GM12864 (cell line): ENCODE measurements at regions not wholly inside any gene's neighbourhood (a gene's known extent, or its start where the extent isn't known, plus 50 kb on each side); places are given as distances from the start of the nearest gene placed in this dataset.

ENCODE experiments used
- DNase-seq: peaks from one replicate; pipeline ENCODE4 v3.0.0-alpha.2; 2011; ENCODE audit warnings: low read depth
- H3K4me3 ChIP-seq: 2 replicates; pipeline ENCODE4 v1.5.1; 2011; ENCODE audit warnings: mild to moderate bottlenecking, low read depth, low read length, control low read depth
- TF ChIP-seq, protein P1 (sequence below): IDR thresholded peaks from 2 replicates; pipeline ENCODE4 v1.5.1; 2011; ENCODE audit warnings: low read depth, mild to moderate bottlenecking, moderate library complexity, low read length, control low read depth, inconsistent platforms; ENCODE audit errors: missing control alignments

- no peak for DNase-seq
- TF ChIP-seq, protein P1, sequence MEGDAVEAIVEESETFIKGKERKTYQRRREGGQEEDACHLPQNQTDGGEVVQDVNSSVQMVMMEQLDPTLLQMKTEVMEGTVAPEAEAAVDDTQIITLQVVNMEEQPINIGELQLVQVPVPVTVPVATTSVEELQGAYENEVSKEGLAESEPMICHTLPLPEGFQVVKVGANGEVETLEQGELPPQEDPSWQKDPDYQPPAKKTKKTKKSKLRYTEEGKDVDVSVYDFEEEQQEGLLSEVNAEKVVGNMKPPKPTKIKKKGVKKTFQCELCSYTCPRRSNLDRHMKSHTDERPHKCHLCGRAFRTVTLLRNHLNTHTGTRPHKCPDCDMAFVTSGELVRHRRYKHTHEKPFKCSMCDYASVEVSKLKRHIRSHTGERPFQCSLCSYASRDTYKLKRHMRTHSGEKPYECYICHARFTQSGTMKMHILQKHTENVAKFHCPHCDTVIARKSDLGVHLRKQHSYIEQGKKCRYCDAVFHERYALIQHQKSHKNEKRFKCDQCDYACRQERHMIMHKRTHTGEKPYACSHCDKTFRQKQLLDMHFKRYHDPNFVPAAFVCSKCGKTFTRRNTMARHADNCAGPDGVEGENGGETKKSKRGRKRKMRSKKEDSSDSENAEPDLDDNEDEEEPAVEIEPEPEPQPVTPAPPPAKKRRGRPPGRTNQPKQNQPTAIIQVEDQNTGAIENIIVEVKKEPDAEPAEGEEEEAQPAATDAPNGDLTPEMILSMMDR: no peak
- no peak overlapping the region for H3K4me3 ChIP-seq
Measured at GRCh38 chr9:22286661-22287060, 160.0 kb upstream of the DMRTA1 start.

GRCh38 chr9:22288661-22289060 is 158.0 kb upstream of the DMRTA1 start:
- DNase-seq: no peak
- H3K4me3 ChIP-seq: no peak overlapping the region
- TF ChIP-seq, protein P1: no peak

GRCh38 chr9:22307013-22307711 is 139.5 kb upstream of the DMRTA1 start:
- H3K4me3 ChIP-seq: no peak overlapping the region
- DNase-seq: no peak
- TF ChIP-seq, protein P1: peak; percentile 19

- TF ChIP-seq, protein P1: no peak
- no peak overlapping the region for H3K4me3 ChIP-seq
- no peak for DNase-seq
Measured at GRCh38 chr9:22308177-22308576, 138.4 kb upstream of the DMRTA1 start.

- TF ChIP-seq, protein P1: no peak
- DNase-seq: no peak
- no peak overlapping the region for H3K4me3 ChIP-seq
Measured at GRCh38 chr9:22316645-22317044, 130.0 kb upstream of the DMRTA1 start.

DNA sequence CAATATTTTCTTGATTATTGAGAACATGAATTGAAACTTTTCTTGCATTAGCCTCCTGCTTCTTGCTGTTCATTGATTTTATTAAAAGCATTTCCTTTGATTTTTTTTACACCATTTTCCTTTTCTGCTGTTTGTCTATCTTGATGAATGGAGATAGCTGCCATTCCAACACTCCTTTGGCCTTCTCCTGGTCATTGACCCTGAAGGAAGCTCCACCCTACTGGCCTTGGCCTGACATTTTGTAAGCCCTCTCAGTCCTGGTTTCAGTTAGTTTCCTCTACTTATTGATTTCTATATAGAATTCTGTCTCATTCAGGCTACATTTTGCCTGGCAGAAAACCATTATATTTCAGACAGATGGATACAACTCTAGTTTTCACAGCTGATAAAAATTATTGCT is 115.1 kb upstream of the DMRTA1 start:
- TF ChIP-seq, protein P1: no peak
- no peak overlapping the region for H3K4me3 ChIP-seq

GRCh38 chr9:22332202-22332601 is 114.4 kb upstream of the DMRTA1 start:
- H3K4me3 ChIP-seq: no peak overlapping the region
- TF ChIP-seq, protein P1: no peak
- DNase-seq: no peak

More for the DNA sequence above, 115.1 kb upstream of the DMRTA1 start:
- no peak for DNase-seq
